NCI-H2029 treated with DMSO at 0.1 percent for 48 hours (cell line): ENCODE measurements at regions not wholly inside any gene's neighbourhood (a gene's known extent, or its start where the extent isn't known, plus 50 kb on each side); places are given as distances from the start of the nearest gene placed in this dataset.
A peak's percentile ranks its signal among the peaks of the same experiment; 100 is the strongest.

Source experiments
- DNase-seq: peaks from one replicate; lab custom pipeline; 2025; lab: John Stamatoyannopoulos, UW

GRCh38 chr1:222288053-222288452, 259.9 kb downstream of the HHIPL2 start:
- no peak for DNase-seq

DNA sequence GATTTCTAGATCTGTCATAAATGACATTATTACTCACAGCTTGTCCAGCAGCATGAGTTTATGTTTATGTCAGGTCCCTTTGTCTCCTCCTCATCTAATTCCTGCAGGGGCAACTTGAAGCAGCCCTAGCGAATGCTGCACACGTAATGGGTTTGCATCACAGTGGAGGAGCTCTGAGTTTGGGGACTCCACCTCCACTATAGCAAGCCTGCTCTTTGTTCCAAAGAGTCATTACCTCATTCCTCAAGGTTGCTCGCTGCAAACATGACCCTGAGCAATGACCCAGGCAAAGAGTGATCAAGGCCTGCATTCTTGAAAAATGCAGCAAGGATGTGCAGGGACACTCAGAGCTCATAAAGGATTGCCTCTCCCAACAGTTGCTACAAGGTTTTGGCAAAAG, 261.9 kb downstream of the HHIPL2 start:
- no peak for DNase-seq

GRCh38 chr1:222285526-222285925, 262.4 kb downstream of the HHIPL2 start:
- DNase-seq, result no peak

- DNase-seq, result no peak
Measured at GRCh38 chr1:222284466-222284865, 263.4 kb downstream of the HHIPL2 start.

DNA sequence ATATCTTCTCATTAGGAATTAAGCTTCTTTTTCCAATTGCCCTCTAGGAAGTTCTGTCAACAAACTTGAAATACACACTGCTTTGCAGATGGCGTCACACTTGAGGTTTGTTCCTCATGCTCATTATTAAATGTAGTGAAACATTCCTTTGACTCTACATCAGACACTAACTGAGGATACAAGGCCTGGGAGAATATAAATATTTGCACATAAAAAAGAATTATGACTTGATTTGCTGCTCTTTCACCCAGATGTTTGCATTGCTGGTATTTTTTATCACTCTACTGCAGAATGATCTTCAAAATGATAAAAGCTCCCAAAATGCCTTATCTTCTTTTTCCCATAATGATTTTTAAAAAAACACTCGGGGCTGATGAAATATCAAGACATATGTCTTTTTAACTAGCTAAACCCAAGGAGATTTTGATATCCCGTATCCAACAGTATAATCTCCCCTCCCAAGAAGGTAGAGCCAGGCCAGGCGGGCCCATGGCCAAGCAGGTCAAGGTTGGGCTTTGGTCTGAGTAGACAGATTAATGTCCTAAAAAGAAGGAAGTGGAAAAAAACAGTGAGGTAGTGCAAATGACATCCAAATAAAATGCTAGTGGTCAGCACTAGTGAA, 264.6 kb downstream of the HHIPL2 start:
- DNase-seq, result no peak

DNA sequence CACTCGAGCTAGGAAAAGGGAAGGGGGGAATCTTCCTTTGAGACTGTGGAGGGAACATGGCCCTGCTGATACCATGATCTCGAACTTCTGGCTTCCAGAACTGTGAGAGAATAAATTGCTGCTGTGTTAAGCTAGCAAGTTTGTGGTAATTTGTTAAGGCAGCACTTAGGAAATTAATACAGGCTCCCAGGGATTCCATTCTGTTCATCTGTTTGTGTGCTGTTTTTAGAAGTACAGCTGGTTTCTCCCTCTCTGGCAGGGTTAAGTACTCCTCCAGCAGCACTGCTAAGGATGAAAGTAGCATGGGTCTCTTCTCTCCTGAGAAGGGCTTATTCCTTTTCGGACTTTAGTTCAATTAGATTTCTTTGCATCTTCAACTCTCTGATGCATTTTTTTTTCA, 268.3 kb downstream of the HHIPL2 start:
- DNase-seq, result no peak

GRCh38 chr1:222278501-222278900, 269.4 kb downstream of the HHIPL2 start:
- no peak for DNase-seq

GRCh38 chr1:222275729-222276465, 272.0 kb downstream of the HHIPL2 start:
- DNase-seq, result peak; percentile 51

- DNase-seq, result no peak
Measured at GRCh38 chr1:222275001-222275728, 272.7 kb downstream of the HHIPL2 start.

GRCh38 chr1:222266223-222267196, 281.4 kb downstream of the HHIPL2 start:
- DNase-seq, result no peak

DNA sequence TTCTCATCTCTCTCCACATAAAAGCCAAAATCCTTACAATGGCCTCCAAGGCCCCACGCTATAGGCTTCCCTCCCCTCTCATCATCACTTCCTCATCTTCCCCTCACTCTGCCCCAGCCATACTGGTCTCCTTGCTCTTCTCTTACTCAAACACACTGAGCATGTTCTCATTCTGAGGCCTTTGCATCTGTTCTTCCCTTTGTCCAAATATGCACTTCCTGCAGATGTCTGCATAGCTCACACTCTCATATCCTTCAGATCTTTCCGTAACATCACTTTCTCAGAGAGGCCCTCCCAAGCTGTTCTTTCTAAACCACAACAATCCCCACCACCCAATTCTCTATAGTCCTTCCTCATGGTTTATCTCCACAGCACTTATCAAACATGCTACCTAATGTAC, 284.1 kb downstream of the HHIPL2 start:
- DNase-seq, result no peak

GRCh38 chr1:222257027-222257426, 290.9 kb downstream of the HHIPL2 start:
- DNase-seq, result no peak

GRCh38 chr1:222256058-222256457, 291.8 kb downstream of the HHIPL2 start:
- no peak for DNase-seq

- no peak for DNase-seq
Measured at GRCh38 chr1:222252788-222253187, 295.1 kb downstream of the HHIPL2 start.

DNA sequence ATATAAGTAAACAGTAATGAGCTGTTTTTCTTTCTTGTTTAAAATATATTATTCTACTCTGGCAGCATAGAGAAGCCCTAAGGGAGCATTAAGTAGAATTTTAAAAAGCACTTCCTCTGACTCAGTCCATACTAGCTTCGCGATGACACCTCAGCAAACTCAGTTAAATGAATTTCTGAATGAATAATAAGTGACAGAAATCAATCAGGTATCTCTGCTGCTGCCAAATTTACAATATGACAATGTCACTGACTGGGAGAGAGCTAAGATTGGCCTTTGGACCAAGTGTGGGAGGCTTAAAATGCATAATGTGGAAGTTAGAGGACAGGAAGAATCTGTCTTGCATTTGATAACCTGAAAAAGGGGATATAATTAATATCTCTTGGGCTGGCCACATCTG, 296.1 kb downstream of the HHIPL2 start:
- no peak for DNase-seq

DNA sequence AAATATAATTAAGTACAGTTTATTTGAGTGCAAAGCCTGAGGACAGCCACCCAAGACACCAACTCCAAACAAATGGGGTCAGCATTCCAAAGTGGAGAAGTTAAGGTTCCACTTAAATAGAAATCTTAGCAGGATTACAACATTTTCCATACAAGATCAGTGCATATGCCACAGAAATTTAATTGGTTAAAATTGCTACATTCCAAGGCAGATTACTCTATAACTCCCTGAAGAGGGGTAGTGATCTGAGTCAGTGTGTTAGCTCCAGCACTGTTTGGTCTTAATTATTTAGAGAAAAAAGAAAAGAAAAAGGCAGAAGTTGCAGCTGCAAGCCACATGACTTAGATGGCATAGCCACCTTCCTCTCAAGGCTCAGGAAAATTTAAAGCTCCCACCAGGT, 297.5 kb downstream of the HHIPL2 start:
- DNase-seq, result no peak

GRCh38 chr1:222247811-222248310, 300.0 kb downstream of the HHIPL2 start:
- DNase-seq, result no peak

GRCh38 chr1:222247081-222247480, 300.8 kb downstream of the HHIPL2 start:
- DNase-seq, result no peak

DNA sequence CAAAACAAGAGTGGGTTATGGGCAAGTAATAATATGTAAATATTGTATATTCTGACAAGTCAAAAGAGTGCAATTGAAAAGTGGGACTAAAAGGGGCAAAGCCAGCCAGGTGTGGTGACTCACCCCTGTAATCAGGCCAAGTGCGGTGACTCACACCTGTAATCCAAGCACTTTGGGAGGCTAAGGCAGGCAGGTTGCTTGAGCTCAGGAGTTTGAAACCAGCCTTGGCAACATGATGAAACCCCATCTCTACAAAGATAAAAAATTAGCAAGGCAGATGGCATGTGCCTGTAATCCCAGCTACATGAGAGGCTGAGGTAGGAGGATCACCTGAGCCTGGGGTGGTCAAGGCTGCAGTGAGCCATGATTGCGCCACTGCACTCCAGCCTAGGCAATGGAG, 304.0 kb downstream of the HHIPL2 start:
- peak; percentile 16 for DNase-seq

- DNase-seq, result no peak
Measured at GRCh38 chr1:222242492-222242891, 305.4 kb downstream of the HHIPL2 start.

DNA sequence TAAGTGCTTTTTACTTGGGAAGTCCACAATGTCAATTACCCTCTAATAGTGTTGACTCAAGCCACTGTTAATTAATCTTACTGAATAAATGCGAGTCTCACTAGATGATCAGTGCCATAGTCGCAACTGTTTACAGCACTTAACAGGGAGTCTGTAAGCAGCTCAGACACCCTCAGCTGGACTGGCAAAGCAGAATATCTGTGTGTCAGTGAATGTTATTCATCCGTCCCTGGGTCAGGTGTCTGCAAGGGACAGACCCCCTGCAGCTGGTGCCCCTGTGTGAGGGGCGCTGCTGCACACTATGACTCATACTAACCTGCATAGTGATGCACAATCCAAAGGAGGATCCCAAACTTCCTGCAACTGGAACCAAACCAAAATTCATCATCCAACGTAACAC, 306.5 kb downstream of the HHIPL2 start:
- DNase-seq, result peak; percentile 12
